Uterus (tissue), 2 donors: ENCODE measurements at regions not wholly inside any gene's neighbourhood (a gene's known extent, or its start where the extent isn't known, plus 50 kb on each side); places are given as distances from the start of the nearest gene placed in this dataset.

Experiments used
- POLR2A ChIP-seq, 2 donors: fragments of 450-650 bp; IDR thresholded peaks; one replicate each; pipeline ENCODE4 v1.6.1; 2016; ENCODE audit warnings: antibody characterized with exemption in 2 of 2, mild to moderate bottlenecking in 1 of 2, moderate library complexity in 1 of 2
- TF ChIP-seq, protein P1 (sequence below), 4 experiments: fragments of 200-600 bp in 2 of 4; fragments of 450-650 bp in 2 of 4; sonication (generic) in 2 of 4; IDR thresholded peaks; one replicate each; pipeline ENCODE4 v1.5.1; 2016 to 2019; ENCODE audit warnings: antibody characterized with exemption in 4 of 4, mild to moderate bottlenecking in 2 of 4, moderate library complexity in 1 of 4

DNA sequence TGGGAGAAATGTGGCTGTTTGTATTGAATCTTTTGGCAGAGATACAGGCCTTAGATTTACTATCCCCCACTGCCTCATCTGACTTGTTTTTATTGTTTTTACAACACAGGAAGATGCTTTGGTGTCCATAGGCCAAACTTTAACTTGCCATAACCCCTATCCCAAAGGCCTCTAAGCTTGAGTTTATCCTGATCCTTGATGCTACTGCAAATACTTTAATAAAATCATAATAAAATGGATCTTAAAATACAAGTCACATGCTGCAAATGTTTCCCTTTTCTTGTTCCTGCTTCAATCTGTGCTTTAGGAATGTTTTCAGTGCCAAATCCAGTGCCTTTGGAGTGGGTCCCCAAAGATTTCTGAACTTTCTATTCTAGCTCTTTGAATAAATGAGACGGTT lies 770.6 kb downstream of the DACH1 start:
- no peak for TF ChIP-seq POLR2A (IDR thresholded peaks at IDR 0.05)
- TF ChIP-seq, protein P1, sequence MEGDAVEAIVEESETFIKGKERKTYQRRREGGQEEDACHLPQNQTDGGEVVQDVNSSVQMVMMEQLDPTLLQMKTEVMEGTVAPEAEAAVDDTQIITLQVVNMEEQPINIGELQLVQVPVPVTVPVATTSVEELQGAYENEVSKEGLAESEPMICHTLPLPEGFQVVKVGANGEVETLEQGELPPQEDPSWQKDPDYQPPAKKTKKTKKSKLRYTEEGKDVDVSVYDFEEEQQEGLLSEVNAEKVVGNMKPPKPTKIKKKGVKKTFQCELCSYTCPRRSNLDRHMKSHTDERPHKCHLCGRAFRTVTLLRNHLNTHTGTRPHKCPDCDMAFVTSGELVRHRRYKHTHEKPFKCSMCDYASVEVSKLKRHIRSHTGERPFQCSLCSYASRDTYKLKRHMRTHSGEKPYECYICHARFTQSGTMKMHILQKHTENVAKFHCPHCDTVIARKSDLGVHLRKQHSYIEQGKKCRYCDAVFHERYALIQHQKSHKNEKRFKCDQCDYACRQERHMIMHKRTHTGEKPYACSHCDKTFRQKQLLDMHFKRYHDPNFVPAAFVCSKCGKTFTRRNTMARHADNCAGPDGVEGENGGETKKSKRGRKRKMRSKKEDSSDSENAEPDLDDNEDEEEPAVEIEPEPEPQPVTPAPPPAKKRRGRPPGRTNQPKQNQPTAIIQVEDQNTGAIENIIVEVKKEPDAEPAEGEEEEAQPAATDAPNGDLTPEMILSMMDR (IDR thresholded peaks at IDR 0.05), result no peak
